ENCODE measurements at regions not wholly inside any gene's neighbourhood (a gene's known extent, or its start where the extent isn't known, plus 50 kb on each side); places are given as distances from the start of the nearest gene placed in this dataset.

GRCh38 chr12:4134448-4135263, 138.9 kb upstream of the CCND2 start:
- no peak for DNase-seq (ENCODE audit: low read depth)

DNA sequence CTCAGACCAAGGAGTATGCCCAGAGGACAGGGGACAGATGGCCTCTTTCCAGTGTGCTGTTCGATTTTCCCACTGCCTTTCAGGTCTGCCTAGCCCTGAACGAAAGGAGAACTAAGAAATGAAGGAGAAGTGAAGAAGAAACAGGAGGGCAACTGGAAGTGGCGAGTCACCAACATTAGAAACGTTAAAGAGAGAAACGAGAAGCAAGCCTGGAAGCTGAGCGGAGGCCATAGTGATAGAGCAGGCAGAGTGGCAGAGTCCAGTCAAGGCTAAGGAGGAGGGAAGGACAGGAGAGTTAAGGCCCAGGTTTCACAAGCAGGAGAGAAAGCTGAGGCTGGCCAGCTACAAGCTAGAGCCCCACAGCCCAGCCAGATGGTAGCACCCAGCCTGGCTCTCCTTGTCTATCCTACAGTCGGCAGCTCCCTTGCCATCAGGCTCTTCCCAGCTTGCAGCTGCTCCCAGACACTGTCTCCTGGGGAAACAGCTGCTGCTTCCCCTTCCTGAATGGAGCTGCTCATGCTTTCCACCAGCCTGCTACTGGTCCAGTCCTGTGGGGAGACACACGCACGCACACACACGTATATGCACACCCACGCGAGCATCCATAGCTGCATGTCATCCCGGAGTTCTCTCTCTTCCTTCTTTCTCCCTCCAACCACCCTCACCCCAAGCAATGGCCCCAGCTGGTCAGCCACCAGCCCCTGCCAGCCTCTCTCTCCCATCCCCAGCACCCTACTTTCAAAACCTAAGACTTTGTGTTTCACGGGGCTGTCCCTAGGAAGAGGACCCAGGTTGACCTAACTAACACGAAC, 139.7 kb upstream of the CCND2 start:
- DNase-seq (ENCODE audit: low read depth): no peak

GRCh38 chr12:4133029-4133428, 140.5 kb upstream of the CCND2 start:
- no peak for DNase-seq (ENCODE audit: low read depth)

DNA sequence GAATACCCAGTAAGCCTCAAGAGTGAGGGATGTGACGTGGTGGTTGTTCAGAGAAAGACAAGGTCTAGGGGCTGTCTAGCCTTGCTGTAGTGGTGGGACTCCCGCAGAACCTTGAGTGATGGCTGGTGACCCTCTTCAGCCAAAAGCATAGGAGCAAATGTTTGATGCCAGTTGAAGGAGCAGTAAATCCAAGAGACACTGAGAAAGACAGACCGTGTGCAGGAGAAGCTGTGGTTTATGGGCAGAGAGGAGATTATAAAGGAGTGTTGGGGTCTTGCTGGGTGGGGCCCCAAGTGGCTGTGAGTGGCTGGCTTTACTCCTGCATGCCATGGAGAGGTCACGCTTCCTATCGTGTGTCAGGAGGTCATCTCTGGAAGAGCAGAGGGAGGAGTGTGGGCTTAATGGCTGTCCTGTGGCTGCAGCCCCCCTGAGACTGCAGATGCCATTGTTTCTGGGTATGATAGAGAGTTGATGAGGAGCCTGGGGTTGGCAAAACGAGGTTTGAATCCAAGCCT, 152.0 kb upstream of the CCND2 start:
- DNase-seq (ENCODE audit: low read depth): no peak

DNA sequence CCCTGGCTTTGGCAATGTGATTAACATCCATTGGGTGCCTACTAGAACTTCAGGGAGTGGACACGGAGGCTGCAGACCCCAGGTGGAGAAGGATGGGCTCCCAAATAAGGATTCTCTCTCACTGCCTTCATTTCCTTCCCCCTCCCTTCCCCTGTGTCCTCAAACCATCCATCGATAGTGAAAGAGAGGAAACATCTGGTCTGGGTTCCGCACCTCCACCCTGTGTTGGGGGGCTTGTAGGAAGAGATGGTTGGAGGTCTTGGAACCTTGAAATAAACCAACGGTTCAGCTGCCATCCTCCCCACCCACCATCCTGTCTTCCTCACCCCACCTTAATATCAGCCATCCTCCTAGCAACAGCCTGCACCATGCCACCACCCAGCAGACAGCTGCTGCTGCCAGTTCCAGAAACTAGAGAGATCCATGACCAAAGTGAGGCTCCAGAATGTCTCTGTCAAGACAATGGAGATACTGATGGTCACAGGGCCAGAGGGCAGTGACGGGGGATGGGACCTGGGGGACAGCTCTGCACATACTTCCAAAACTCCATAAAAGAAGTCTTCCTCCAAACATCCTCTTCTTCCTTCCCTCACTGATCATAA, 153.1 kb upstream of the CCND2 start:
- DNase-seq (ENCODE audit: low read depth): no peak

GRCh38 chr12:4119157-4119761, 154.3 kb upstream of the CCND2 start:
- no peak for DNase-seq (ENCODE audit: low read depth)

DNA sequence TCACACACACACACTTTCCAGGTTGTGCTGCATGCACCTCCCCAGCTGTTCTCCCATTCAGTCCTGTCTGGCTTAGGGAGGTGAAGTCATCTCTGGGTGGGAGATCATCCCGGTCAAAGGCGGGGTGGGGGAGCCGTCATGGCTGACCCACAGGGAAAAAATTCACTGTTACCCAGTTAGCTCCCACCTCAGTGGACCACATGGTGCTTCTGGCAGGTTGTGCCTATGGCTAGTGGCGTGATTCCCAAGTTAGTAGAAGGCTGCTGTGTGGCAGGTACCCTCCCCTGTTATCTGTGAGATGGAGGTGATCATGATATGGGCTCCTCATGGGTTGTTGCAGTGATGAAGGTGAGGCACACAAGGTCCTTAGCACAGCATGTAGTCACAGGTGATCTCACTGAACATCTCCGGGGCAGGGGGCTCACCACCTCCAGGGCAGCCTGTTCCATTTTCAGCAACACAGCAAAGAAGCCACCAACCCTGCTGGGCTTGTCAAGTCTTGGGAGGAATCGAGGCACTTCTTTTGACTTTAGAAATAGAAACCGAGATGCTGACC, 154.9 kb upstream of the CCND2 start:
- no peak for DNase-seq (ENCODE audit: low read depth)

GRCh38 chr12:4118017-4118510, 155.5 kb upstream of the CCND2 start:
- peak; percentile 16 for DNase-seq (ENCODE audit: low read depth)

GRCh38 chr12:4117386-4118016, 156.1 kb upstream of the CCND2 start:
- no peak for DNase-seq (ENCODE audit: low read depth)

DNA sequence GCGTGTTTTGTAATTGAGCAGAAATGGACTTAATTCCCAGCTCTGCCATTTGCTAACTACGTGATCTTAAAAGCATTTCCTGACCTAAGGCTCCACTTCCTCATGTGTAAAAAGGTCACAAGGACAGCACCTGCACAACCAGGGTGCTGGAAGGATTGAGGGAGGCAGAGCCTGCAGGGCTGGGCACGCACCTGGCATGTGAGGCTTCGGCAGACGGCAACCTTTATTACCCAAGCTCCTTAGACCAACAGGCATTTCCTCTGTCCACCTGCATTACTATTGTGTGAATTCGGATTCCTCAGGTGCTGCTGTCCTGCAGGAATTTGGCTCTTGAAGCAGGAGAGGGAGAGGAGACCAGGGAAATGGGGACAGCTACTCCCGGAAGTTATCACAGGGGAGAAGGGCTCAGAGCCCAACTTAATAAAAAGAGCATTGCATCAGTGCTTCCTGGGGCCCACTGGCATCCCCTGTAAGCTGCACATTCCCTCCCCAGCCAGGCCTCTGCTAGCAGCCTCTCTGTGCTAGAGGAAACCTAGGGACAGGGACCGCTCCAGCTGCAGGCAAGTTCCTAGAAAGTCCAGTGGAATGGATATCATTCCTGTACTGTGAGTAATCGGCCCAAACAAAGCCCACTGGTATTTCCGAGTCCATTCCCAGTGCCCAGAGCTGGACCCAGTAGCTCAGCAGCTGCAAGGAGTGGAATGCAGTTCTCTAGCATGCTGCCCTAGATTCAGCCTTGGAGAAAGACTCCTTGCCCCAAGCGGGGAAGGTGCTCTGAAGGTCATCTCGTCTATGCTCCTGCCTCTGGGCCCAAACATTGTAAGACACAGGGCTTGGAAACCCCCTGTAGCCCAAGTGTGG, 157.1 kb upstream of the CCND2 start:
- peak; percentile 30 for DNase-seq (ENCODE audit: low read depth)

- no peak for DNase-seq (ENCODE audit: low read depth)
Observed at GRCh38 chr12:4115570-4115969, 158.0 kb upstream of the CCND2 start.

- DNase-seq (ENCODE audit: low read depth): no peak
Observed at GRCh38 chr12:4114986-4115385, 158.6 kb upstream of the CCND2 start.

DNA sequence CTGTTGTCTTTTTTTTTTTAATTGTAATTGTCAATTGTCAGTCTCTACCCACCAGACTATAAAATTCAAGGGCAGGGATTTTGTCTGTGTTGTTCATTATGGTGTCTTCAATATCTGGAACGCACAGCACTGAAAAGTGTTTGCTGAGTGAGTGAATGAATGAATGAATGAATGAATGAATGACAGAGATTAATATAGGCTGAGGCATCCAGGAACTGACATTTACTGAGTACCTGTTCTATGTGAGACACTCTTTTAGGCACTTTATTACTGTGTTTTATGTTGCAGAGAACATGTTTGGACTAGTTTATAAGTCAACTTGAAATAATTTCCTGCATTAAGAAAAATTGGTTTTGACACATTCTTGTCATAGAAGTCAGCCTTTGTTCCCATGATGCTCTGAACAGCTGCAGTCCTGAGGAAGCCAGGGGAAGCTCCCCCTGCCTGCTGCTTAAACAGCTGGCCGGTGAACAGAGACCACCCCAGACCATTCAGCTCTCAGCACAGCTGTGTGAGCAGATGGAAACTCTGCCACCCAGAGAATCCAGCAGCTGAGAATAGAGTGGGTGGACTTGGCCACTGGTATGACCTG, 160.7 kb upstream of the CCND2 start:
- DNase-seq (ENCODE audit: low read depth): no peak

- no peak for DNase-seq (ENCODE audit: low read depth)
Observed at GRCh38 chr12:4112290-4112689, 161.3 kb upstream of the CCND2 start.

DNA sequence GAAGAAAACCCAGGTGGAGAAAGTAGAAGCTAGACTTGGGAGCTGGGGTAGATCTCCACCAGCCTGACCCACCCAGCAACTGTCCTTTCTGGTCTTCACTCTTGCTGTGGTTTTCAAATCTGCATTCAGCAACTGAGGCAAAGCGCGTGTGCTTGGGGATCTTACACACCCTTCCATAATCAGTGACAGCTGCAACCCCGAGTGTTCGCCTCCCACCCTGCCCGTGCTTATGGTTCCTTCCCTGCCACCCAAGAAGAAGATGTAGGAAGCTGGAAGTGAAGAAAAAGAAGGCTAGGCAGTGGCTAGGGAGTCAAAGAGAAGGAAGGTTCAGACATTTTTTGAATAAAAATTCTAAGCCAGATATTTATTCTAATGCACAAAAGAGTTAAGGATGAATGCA, 162.6 kb upstream of the CCND2 start:
- DNase-seq (ENCODE audit: low read depth): no peak

DNA sequence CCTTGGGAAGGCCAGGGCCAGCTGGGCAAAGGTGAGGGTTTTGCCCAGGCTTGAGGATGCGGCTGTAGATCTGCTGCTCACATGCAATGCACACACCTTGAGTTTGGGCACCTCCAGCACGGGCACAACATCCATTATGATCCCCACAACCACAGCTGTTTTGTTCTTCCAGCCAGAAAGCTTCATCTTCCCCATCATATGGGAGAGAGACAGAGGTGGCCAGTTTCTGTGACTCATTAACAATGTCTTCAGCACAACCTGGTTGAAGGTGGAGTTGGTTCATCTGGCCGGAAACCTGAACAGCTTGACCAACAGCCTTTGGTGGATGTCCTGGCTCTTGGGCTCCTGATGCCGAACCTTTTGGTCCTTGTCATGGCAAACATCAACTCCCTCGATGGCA, 163.7 kb upstream of the CCND2 start:
- DNase-seq (ENCODE audit: low read depth): no peak

- DNase-seq (ENCODE audit: low read depth): no peak
Observed at GRCh38 chr12:4108803-4109345, 164.7 kb upstream of the CCND2 start.

- DNase-seq (ENCODE audit: low read depth): no peak
Observed at GRCh38 chr12:4107911-4108697, 165.5 kb upstream of the CCND2 start.

DNA sequence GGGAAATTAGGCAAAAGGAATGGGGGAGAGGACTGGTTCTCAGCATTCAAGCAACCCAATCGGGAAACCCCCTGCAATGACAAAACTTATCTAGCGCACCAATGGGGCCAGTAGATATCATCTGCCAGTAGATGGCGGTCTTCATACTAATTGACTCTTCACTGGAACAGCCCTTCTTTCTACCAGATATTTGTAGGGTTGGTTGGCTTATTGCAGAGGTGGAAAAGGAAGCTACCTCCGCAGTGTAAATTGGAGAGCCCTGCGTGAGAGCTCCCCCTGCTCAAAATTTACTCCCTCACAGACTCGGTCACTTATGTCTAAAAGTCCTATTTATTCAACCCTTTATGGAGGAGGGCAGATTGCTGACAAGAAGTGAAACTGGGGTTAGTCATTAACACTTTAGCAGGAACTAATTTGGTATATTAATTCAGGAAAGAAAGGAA, 166.1 kb upstream of the CCND2 start:
- DNase-seq (ENCODE audit: low read depth): peak; percentile 35
